ENCODE measurements at regions not wholly inside any gene's neighbourhood (a gene's known extent, or its start where the extent isn't known, plus 50 kb on each side); places are given as distances from the start of the nearest gene placed in this dataset.
"Not testable (repeated sequence)": the region's sequence is repeated elsewhere in the genome, so short reads cannot be mapped to it uniquely, and the experiment has no call there.

DNA sequence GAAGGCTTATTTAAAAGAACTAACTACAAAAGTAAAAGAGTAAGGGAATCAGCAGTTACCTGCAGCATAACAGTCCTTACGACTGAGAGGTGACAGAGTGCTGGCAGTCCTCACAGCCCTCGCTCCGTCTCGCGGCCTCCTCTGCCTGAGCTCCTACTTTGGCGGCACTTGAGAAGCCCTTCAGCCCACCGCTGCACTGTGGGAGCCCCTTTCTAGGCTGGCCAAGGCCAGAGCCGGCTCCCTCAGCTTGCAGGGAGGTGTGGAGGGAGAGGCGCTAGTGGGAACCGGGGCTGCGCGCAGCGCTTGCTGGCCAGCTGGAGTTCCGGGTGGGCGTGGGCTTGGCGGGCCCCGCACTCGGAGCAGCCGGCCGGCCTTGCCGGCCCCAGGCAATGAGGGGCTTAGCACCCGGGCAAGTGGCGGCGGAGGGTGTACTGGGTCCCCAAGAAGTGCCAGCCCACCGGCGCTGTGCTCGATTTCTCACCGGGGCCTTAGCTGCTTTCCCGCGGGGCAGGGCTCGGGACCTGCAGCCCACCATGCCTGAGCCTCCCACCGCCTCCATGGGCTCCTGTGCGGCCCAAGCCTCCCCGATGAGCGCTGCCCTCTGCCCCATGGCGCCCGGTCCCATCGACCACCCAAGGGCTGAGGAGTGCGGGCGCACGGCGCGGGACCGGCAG, 285.7 kb upstream of the MAGI2 start:
- RAD21 ChIA-PET (ENCODE audit: unreplicated experiment); DNase-seq (ENCODE audit: low read depth, low spot score); POLR2A ChIA-PET; H3K4me1 ChIP-seq (ENCODE audit: control insufficient read depth, insufficient read depth, low read length); SMC1A ChIA-PET (ENCODE audit: uncharacterized antibody, unreplicated experiment); H2AFZ ChIP-seq (ENCODE audit: control insufficient read depth, low read depth, low read length); H3K36me3 ChIP-seq (ENCODE audit: control insufficient read depth in 2 of 2, insufficient read depth in 2 of 2, low read length in 1 of 2); H3K27ac ChIP-seq (ENCODE audit: control insufficient read depth, insufficient read depth); FAIRE-seq; H3K4me2 ChIP-seq (ENCODE audit: control insufficient read depth, insufficient read depth); in situ Hi-C loops (cut with MboI); BruUV-seq (replicated peaks); H3K4me3 ChIP-seq; ATAC-seq; H3K79me2 ChIP-seq (ENCODE audit: control insufficient read depth, insufficient read depth, low read length); H3K27me3 ChIP-seq (replicated peaks in 1 of 2; ENCODE audit: control insufficient read depth in 2 of 2, insufficient read depth in 2 of 2, low read length in 1 of 2); H3K9me3 ChIP-seq (replicated peaks; ENCODE audit: control insufficient read depth, insufficient read depth, low read length); H4K20me1 ChIP-seq (ENCODE audit: control insufficient read depth, insufficient read depth); intact Hi-C loops (cut with micrococcal nuclease; ENCODE audit: unreplicated experiment); H3K9ac ChIP-seq (ENCODE audit: control insufficient read depth, insufficient read depth, low read length): not testable (repeated sequence)
- CTCF ChIA-PET, result interaction anchor here (0.6 kb wide), 1 partner anchor 233 kb away, joined by 3 read pairs; no protein-coding TSS in a partner anchor
- WGBS (ENCODE audit: insufficient coverage, insufficient replicate concordance, low lambda C conversion rate, missing lambda C conversion rate), result 68% methylated on average over 22 of the region's 44 CpGs

DNA sequence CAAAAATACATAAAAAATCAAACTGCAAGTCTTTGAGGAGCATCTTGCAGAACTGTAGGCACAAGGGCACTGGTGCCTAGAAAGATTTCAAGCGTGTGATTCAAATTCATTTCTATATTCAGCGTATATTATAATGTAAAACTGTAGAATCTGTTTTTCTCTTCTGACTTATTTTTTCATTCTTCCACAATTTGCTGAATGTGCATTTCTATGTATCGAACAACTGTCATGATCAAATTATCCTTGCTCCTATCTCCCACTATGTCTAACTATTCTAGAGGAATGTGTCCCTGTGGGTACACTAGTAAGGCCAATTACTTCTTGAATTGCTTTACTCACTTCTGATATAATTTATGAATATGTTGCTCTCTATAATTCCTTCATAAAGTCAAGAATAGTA, 283.0 kb upstream of the MAGI2 start:
- no peak overlapping the region for H3K9ac ChIP-seq (ENCODE audit: control insufficient read depth, insufficient read depth, low read length)
- ChIA-PET CTCF (no interaction called here), SMC1A (ENCODE audit: uncharacterized antibody, unreplicated experiment) (no interaction called here), RAD21 (ENCODE audit: unreplicated experiment) (no interaction called here), POLR2A (no interaction called here)
- no peaks in the 10 kb centered on the region for H3K27me3 ChIP-seq (replicated peaks in 1 of 2; ENCODE audit: control insufficient read depth in 2 of 2, insufficient read depth in 2 of 2, low read length in 1 of 2)
- H3K9me3 ChIP-seq (replicated peaks; ENCODE audit: control insufficient read depth, insufficient read depth, low read length), result no peaks in the 10 kb centered on the region
- H3K4me1 ChIP-seq (ENCODE audit: control insufficient read depth, insufficient read depth, low read length), result no peaks in the 10 kb centered on the region
- no peak overlapping the region for H3K4me3 ChIP-seq
- WGBS (ENCODE audit: insufficient coverage, insufficient replicate concordance, low lambda C conversion rate, missing lambda C conversion rate), result 61% methylated on average over 3 of the region's 3 CpGs
- in situ Hi-C loops (cut with MboI) (no loop called here), intact Hi-C loops (cut with micrococcal nuclease; ENCODE audit: unreplicated experiment) (no loop called here)
- DNase-seq (ENCODE audit: low read depth, low spot score) (no peak), FAIRE-seq (no peak), ATAC-seq (no peak)
- no peak overlapping the region for H3K27ac ChIP-seq (ENCODE audit: control insufficient read depth, insufficient read depth)
- TF ChIP-seq TARDBP (IDR thresholded peaks at IDR 0.05; ENCODE audit: borderline replicate concordance) (no peak), BCLAF1 (IDR thresholded peaks at IDR 0.05) (no peak)
- H3K79me2 ChIP-seq (ENCODE audit: control insufficient read depth, insufficient read depth, low read length), result no peaks in the 10 kb centered on the region
- H3K36me3 ChIP-seq (ENCODE audit: control insufficient read depth in 2 of 2, insufficient read depth in 2 of 2, low read length in 1 of 2), result no peaks in the 10 kb centered on the region
- no peaks in the 10 kb centered on the region for H4K20me1 ChIP-seq (ENCODE audit: control insufficient read depth, insufficient read depth)
- BruUV-seq (replicated peaks), result no TSS peak
- H3K4me2 ChIP-seq (ENCODE audit: control insufficient read depth, insufficient read depth), result no peak overlapping the region
- no peak overlapping the region for H2AFZ ChIP-seq (ENCODE audit: control insufficient read depth, low read depth, low read length)
